T47D (cell line): ENCODE measurements at regions not wholly inside any gene's neighbourhood (a gene's known extent, or its start where the extent isn't known, plus 50 kb on each side); places are given as distances from the start of the nearest gene placed in this dataset.
"Not testable (repeated sequence)": the region's sequence is repeated elsewhere in the genome, so short reads cannot be mapped to it uniquely, and the experiment has no call there.

Experiments
- DNase-seq, 2 experiments: peaks; one replicate each; pipeline versions ENCODE4 v3.0.0 to v3.0.0-alpha.2; 2011 to 2012; ENCODE audit warnings: low read depth in 1 of 2, low spot score in 1 of 2
- JUND ChIP-seq: IDR thresholded peaks from 2 replicates; pipeline ENCODE4 v1.6.1; 2012; ENCODE audit warnings: low read depth
- in situ Hi-C: cut with HindIII; loops from 2 replicates; pipeline ENCODE4 v1.10.0; 2016; ENCODE audit warnings: low sequenced_read_pairs, low pct_unique_long_range_greater_than_20kb

DNA sequence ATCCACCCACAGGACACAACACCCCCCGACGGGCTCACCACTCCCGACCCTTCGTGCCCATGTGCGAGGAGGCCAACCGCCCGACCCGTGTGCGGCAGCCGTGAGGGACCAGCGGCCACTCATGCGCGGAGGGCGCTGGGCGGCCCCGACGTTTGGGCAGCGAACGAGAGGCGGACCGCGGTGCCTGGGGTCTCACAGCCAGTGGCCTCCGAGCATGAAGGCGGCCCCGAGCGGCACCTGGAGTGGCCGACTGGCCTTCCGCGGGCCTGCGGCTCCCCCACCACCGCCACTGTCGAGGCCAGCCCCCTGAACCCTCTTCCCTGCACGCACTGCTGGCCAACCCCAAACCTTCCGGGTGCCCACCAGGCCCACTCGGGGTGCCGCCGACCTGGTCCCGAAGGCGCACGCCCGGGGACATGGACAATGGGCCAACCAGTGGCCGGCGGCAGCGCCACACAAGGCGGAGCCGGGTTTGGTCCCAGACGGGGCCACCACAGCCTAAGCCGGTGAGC, 4274.9 kb upstream of the OR11H1 start:
- no peak for DNase-seq
- in situ Hi-C loops = no loop called here

GRCh38 chr22:11270981-11271380, 4257.0 kb upstream of the OR11H1 start:
- in situ Hi-C loops, DNase-seq: not testable (repeated sequence)

More for the DNA sequence above, 4274.9 kb upstream of the OR11H1 start:
- no peak for TF ChIP-seq JUND

DNA sequence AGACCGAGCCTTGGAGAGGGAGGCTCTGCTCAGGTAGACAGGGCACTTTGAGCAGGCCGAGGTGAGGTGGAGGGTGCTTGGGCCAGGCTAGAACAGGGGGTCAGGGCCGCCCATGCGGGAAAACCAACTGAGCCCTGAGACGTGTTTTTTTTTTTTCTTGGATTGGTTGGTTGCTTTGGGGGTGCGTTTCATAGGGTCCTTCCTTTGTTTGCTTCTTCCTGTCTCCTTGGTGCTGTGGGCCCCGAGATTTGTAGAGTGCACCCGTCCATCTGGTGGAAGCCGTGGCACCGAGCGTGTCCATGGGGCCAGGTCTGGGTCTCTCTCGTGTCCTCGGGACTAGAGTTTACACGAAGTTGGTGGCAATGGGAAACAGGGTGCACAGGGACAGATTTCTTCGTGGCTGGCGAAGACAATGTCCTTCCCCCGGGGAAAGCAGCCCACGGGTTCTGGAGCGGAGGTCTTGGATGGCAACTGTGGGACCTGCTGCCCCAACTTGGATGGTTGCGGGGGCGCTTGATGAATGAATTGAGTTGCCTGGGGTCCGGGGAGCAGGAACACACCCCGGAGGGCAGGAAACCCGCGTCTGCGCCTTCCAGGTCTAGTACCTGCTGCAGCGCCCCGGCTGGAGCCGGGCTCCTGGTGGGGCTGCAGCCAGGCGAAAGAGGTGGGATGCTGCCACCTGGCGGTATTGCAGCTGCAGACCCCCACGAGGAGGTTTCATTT, 4242.7 kb upstream of the OR11H1 start:
- in situ Hi-C loops = not testable (repeated sequence)
- DNase-seq = peak in 1 of 2 experiments; percentile 36

- in situ Hi-C loops = not testable (repeated sequence)
- DNase-seq = peak in 1 of 2 experiments; percentile 86
Measured at GRCh38 chr22:11285839-11286205, 4242.2 kb upstream of the OR11H1 start.

- in situ Hi-C loops = not testable (repeated sequence)
Measured at GRCh38 chr22:11288246-11289220, 4239.5 kb upstream of the OR11H1 start.

DNA sequence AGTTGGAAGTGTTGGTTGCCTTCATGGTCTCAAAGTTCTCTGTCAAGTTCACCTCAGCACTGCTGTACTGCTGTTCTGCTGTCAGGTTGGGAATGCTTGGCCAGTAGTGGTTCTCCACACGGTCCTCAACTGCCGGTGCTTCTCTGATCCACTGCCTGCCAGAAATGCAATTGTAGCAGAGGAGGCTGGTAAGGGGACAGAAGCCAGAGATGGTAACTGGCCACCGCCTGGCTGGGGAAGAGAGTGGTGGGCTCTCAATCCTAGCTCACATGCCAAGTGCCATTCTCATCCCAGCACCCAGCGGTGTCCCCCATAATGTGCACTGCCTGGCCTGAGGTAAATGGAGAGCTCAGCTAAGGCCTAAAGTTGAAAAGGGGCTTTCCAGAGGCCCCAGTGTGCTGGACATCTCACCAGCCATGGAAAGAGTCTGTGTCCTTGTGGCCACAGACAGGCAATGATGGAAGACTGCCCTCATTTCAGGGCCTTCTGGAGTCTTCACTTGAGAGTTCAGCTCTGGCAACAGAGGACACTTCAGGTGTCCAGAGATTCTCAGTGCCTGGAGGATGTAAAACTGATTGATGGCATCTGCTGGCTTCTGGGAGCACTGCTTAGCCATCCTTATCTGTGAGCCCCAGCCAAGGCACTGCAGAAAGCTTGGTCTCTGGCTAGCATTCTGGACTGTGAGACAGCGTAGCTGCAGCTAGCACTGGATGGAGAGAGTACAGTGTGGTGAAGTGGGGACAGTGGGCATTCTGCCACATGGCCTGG, 4229.7 kb upstream of the OR11H1 start:
- in situ Hi-C loops, DNase-seq: not testable (repeated sequence)

More at GRCh38 chr22:11288246-11289220, 4239.5 kb upstream of the OR11H1 start:
- not testable (repeated sequence) for DNase-seq

DNA sequence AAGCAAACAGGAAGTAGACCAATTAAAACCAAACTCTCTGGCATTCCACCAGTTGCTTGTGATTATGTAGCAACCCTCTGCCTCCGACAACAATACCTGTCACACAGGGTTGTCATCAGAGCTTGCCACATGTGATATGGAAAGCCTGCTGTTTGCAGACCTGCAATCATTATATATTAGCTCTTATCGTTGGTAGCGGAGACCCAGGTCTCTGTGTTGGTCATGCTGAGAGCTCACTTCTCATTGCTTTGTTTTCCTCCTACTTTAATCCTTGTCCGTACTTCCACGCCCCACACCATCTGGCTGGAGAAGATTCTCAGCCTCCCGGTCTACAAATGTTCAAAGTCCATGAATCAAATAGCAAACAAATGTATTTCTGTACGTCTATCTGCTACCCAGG, 4225.6 kb upstream of the OR11H1 start:
- in situ Hi-C loops, DNase-seq: not testable (repeated sequence)

GRCh38 chr22:11302904-11303303, 4225.1 kb upstream of the OR11H1 start:
- in situ Hi-C loops, DNase-seq: not testable (repeated sequence)

DNA sequence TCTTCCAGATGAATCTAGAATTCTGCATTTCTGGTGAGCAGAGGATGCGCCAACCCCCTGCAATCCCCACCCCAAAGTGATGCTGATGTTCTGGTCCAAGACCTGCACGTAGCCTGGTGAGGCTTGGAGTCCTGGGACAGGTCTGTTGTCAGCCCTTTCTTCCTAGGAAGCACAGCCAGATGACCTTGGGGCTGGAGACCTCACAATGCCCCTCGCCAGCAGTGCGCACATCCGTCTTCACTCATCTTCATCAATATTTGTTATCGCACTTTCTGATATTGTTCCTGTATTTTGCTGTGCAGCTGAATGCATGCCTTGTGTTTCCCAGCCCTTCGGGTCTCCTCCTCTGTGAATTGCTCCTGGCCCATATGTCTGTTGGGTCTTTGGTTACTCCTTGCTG, 4222.8 kb upstream of the OR11H1 start:
- DNase-seq, in situ Hi-C loops: not testable (repeated sequence)

DNA sequence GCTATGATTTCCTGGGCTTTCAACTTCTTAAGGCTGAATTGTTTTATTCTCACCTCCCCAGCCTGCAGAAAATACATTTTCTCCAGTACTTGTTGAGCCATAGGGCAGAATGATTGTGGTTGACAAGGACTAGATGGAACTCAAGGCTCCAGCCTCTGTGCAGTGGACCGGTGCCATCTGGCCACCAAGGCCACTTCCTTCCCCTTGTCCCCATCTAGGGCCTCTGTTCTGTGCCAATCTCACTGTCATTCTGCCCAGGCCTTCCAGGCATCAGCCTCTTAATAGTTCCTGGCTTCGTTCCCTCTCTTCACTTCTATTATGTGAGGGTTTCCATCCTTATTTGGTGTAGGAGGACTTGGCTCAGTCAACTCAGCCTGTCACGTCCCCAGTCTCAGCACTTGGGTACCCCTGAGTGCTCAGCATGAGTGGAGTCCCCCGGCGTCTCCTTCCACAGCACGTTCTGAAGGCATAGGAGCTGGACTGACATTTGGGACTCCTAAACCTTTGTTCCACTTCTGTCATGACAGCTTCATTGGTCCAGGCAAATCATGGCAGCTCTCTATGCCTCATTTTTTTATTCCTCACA, 4221.0 kb upstream of the OR11H1 start:
- in situ Hi-C loops, DNase-seq: not testable (repeated sequence)

DNA sequence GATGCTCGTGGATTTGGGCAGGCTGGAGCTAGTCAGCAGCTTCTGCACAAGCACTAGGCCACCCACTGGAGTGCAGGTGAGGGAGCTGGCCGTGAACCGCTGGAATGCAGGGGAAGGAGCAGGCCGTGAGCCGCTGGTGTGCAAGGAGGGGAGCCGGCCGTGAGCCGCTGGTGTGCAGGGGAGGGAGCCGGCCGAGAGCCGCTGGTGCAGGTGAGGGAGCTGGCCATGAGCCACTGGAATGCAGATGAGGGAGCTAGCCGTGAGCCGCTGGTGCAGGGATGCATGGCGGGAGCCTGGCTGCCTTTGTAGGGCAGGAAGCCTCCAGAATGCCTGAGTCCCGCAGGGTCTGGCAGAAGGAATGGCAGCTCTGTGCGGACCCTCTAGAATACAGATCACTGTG, 4220.0 kb upstream of the OR11H1 start:
- TF ChIP-seq JUND = no peak
- no peak for DNase-seq
- in situ Hi-C loops = no loop called here

DNA sequence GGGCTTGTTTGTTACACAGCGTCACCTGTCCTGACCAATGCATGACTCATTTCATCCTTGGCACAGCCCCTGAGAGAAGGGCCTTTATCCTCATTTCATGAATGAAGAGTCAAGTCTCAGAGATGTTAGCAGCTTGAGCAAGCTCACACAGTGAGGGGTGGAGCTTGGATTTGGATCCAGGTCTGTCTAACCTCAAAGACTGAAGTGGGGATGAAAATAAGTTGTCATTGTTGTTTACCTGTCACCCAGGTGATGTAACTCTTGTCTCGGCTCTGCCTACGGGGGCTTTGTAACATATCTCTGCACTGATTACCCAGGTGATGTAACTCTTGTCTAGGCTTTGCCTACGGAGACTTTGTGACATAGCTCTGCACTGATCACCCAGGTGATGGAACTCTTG, 4218.2 kb upstream of the OR11H1 start:
- DNase-seq, in situ Hi-C loops: not testable (repeated sequence)

DNA sequence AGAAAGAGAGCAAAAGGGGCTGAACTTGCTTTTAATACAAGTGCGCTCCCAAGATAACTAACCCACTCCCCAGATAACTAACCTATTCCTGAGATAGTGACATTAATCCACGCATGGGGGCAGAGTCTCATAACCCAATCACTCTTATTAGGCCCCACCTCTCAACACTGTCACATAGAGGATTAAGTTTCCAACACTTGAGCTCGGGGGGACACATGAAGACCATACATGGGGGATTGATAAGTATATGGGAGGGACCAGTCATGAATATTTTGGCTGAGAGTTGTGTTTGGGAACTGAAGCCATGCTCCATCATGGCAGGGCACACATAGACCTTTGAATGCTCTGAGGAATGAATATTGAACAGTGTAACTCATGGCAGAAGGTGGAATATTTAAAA, 4217.3 kb upstream of the OR11H1 start:
- DNase-seq, in situ Hi-C loops: not testable (repeated sequence)

DNA sequence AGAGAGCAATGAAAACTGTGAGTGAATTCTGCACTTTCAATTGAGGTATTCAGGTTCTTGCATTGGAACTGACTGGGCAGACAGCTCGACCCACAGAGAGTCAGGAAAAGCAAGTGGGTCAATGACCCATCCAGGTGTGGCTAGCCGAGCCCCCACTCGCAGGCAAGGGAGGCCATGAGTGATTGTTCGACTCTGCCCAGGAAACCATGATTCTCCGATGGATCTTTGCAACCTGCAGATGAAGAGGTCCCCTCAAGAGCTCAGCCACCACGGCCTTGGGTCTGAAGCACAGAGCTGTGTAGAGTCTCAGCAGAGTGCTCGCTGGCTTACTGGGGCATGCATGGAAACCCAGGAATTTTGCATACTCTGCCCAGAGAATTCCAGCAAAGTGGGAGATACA, 4215.4 kb upstream of the OR11H1 start:
- DNase-seq, in situ Hi-C loops: not testable (repeated sequence)

DNA sequence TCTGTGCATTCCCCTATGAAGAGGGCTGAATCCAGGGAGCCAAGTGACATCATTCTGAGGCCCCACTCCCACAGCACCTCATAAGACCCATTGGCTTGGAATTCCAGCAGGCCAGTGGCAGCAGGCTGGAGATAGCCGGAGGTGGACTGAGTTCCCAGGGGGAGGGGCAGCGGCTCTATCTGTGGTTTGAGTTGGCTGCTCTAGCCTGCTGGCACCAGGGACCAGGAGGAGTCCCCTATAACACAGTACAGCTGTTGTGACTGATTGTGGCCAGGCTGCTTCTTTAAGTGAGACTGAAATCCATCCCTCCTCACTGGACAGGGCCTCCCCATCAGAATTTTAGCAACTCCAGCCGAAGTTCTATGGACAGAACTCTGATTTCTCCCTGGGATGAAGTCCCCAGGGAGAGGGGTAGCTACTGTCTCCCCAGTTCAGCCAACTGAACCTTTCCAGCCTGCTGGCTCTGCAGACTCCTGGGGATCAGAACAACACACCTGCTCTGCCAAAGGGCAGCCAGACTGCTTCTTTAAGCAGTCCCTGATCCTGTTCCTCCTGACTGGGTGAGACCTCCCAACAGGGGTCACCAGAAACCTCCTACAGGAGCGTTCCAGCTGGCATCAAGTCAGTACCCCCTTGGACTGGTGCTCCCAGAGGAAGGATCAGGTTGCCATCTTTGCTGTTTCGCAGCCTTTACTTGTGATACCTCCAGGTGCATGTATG, 4214.8 kb upstream of the OR11H1 start:
- in situ Hi-C loops, DNase-seq: not testable (repeated sequence)

DNA sequence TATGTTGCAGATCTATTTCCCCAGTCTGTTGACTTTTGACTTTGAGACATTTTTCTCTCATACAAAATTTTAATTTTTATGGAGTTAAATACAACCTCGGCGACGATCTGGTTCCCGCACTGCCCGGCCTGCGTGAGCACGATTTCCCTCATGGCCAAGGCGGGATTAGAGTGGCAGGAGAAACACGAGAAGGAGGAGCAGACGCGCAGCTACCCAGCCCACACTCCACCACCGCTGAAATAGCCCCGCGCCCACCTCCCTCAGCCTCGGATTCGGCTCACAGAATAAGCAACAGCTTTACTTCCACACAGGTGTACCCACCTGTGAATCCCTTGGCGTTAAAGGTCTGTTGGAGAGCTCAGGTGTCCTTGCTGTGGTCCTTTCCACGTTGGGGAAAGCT, 4209.4 kb upstream of the OR11H1 start:
- DNase-seq, in situ Hi-C loops: not testable (repeated sequence)
